Endothelial cell of umbilical vein (primary cell): ENCODE measurements at regions not wholly inside any gene's neighbourhood (a gene's known extent, or its start where the extent isn't known, plus 50 kb on each side); places are given as distances from the start of the nearest gene placed in this dataset.

Experiments used
- BruUV-seq: library from RNA; stranded (reverse); fragments of 400-500 nt; replicated peaks from 2 replicates; lab custom pipeline; 2021; lab: Mats Ljungman, UMichigan
- CTCF ChIA-PET: fragments of 300-600, 350-600 bp; sonication (Branson Sonifier 250); formaldehyde crosslinking; loops from one replicate; lab custom pipeline; 2021; ENCODE audit warnings: antibody characterized with exemption, inconsistent platforms; lab: Charles Lee
- POLR2A ChIA-PET: fragments of 300-600, 350-600 bp; sonication (Branson Sonifier 250); formaldehyde crosslinking; loops from one replicate; lab custom pipeline; 2021; ENCODE audit warnings: antibody characterized with exemption, inconsistent platforms; lab: Charles Lee
- DNase-seq: peaks from one replicate; pipeline ENCODE4 v3.0.0-alpha.2; 2011; ENCODE audit warnings: low read depth, low spot score
- FAIRE-seq: peaks from 2 replicates; lab custom pipeline; 2011; peaks lifted over from hg19 to GRCh38; lab: Jason Lieb, UNC
- H2AFZ ChIP-seq: 2 replicates; pipeline ENCODE4 v1.6.0; 2012; ENCODE audit warnings: low read depth, low read length, control low read depth, inconsistent platforms
- H3K27ac ChIP-seq: 2 replicates; pipeline ENCODE4 v1.5.1; 2011; ENCODE audit warnings: low read depth, mild to moderate bottlenecking, control low read depth, low read length, moderate library complexity; ENCODE audit not compliant: insufficient read depth
- H3K27me3 ChIP-seq, 2 experiments: 2 replicates each; pipeline versions ENCODE4 v1.6.0 to v1.6.1; 2011; ENCODE audit warnings: low read length in 2 of 2, mixed read lengths in 1 of 2; ENCODE audit not compliant: control insufficient read depth in 2 of 2, insufficient read depth in 2 of 2
- H3K36me3 ChIP-seq, 2 experiments: 2 replicates in 1 of 2; 3 replicates in 1 of 2; pipeline ENCODE4 v1.5.1; 2011; ENCODE audit warnings: low read length in 2 of 2, mild to moderate bottlenecking in 1 of 2, moderate library complexity in 1 of 2; ENCODE audit not compliant: control insufficient read depth in 2 of 2, insufficient read depth in 2 of 2; ENCODE audit errors: extremely low read depth in 1 of 2
- H3K4me1 ChIP-seq: 3 replicates; pipeline ENCODE4 v1.5.1; 2011; ENCODE audit warnings: mild to moderate bottlenecking, low read length; ENCODE audit not compliant: control insufficient read depth, insufficient read depth; ENCODE audit errors: extremely low read depth
- H3K4me2 ChIP-seq: 2 replicates; pipeline ENCODE4 v1.6.1; 2011; ENCODE audit warnings: low read length, control low read depth, mixed read lengths; ENCODE audit not compliant: insufficient read depth
- H3K4me3 ChIP-seq, 3 experiments: fragments of 200-600 bp in 1 of 3; sonication (generic), shearing (Covaris generic) in 1 of 3; replicated peaks in 1 of 3; 2 replicates each; pipeline ENCODE4 v1.5.1; 2011 to 2016; ENCODE audit warnings: control low read depth in 3 of 3, low read length in 3 of 3, mild to moderate bottlenecking in 2 of 3, inconsistent platforms in 1 of 3, low read depth in 1 of 3, moderate library complexity in 1 of 3; ENCODE audit not compliant: insufficient read depth in 1 of 3
- H3K79me2 ChIP-seq: 2 replicates; pipeline ENCODE4 v1.6.0; 2012; ENCODE audit warnings: low read length, inconsistent platforms; ENCODE audit not compliant: control insufficient read depth, insufficient read depth
- H3K9ac ChIP-seq: replicated peaks from 2 replicates; pipeline ENCODE3; 2011; ENCODE audit warnings: low read length, control low read depth; ENCODE audit not compliant: insufficient read depth; ENCODE audit errors: extremely low read depth
- H3K9me1 ChIP-seq: replicated peaks from 3 replicates; pipeline ENCODE4 v1.6.0; 2011; ENCODE audit warnings: mild to moderate bottlenecking, low read length; ENCODE audit not compliant: control insufficient read depth, insufficient read depth; ENCODE audit errors: extremely low read depth
- H3K9me3 ChIP-seq: replicated peaks from 2 replicates; pipeline ENCODE4 v1.5.1; 2012; ENCODE audit warnings: low read length, inconsistent platforms; ENCODE audit not compliant: control insufficient read depth, insufficient read depth
- H4K20me1 ChIP-seq: replicated peaks from 2 replicates; pipeline ENCODE3; 2011; ENCODE audit warnings: mild to moderate bottlenecking, low read length; ENCODE audit not compliant: control insufficient read depth, insufficient read depth; ENCODE audit errors: extremely low read depth
- EZH2 ChIP-seq: IDR thresholded peaks from 2 replicates; pipeline ENCODE4 v1.6.1; 2012; ENCODE audit warnings: borderline replicate concordance, low read depth, mild to moderate bottlenecking, moderate library complexity, low read length, inconsistent platforms; ENCODE audit not compliant: severe bottlenecking
- FOS ChIP-seq: IDR thresholded peaks from 2 replicates; pipeline ENCODE4 v1.6.1; 2011; ENCODE audit warnings: mild to moderate bottlenecking, low read length, moderate library complexity, borderline replicate concordance; ENCODE audit not compliant: insufficient read depth
- GATA2 ChIP-seq: IDR thresholded peaks from 2 replicates; pipeline ENCODE4 v1.7.0; 2011; ENCODE audit warnings: low read depth, mild to moderate bottlenecking, moderate library complexity, mixed read lengths, low read length; ENCODE audit not compliant: insufficient read length, insufficient read depth
- JUN ChIP-seq: IDR thresholded peaks from 2 replicates; pipeline ENCODE4 v1.6.1; 2011; ENCODE audit warnings: borderline replicate concordance, low read depth; ENCODE audit not compliant: insufficient read length, insufficient read depth
- MAX ChIP-seq: IDR thresholded peaks from 2 replicates; pipeline ENCODE4 v1.6.1; 2011; ENCODE audit not compliant: insufficient read depth, insufficient read length
- MYC ChIP-seq: IDR thresholded peaks from one replicate; pipeline ENCODE4 v1.6.1; 2011; ENCODE audit warnings: mild to moderate bottlenecking, low read depth, low read length
- POLR2A ChIP-seq: IDR thresholded peaks from 2 replicates; pipeline ENCODE4 v1.6.1; 2012; ENCODE audit warnings: low read depth, mild to moderate bottlenecking, control low read depth, low read length
- POLR2AphosphoS5 ChIP-seq: IDR thresholded peaks from 2 replicates; pipeline ENCODE4 v1.6.1; 2012; ENCODE audit warnings: low read depth, mild to moderate bottlenecking, control low read depth, low read length, moderate library complexity; ENCODE audit not compliant: insufficient read depth
- dilution Hi-C: fragments of 300-500 bp; cut with MboI; formaldehyde crosslinking; loops from one replicate; pipeline ENCODE4 v1.15.0; 2019; ENCODE audit warnings: low sequenced_read_pairs; ENCODE audit not compliant: extremely low pct_ligation_motif_present
- intact Hi-C: fragments of 100-400 bp; cut with micrococcal nuclease; formaldehyde crosslinking; loops from one replicate; pipeline ENCODE4 v1.10.0; 2022
- TF ChIP-seq, protein P1 (sequence below), 2 donors: IDR thresholded peaks; 1 replicate in 1 of 2; 2 replicates in 1 of 2; pipeline ENCODE4 v1.5.1; 2011; ENCODE audit warnings: low read length in 2 of 2, mild to moderate bottlenecking in 2 of 2, moderate library complexity in 2 of 2, control low read depth in 1 of 2, inconsistent platforms in 1 of 2, low read depth in 1 of 2; ENCODE audit not compliant: insufficient read depth in 1 of 2; ENCODE audit errors: extremely low read depth in 1 of 2

GRCh38 chr12:91256411-91256810, 73.8 kb upstream of the DCN start:
- Histone ChIP-seq H2AFZ (no peak overlapping the region), H3K27me3 (no peaks in the 10 kb centered on the region), H3K36me3 (no peaks in the 10 kb centered on the region), H3K4me2 (no peak overlapping the region), H3K9me3 (no peaks in the 10 kb centered on the region), H3K9me1 (no peaks in the 10 kb centered on the region), H3K79me2 (no peaks in the 10 kb centered on the region), H3K27ac (no peak overlapping the region), H3K9ac (no peak overlapping the region), H3K4me3 (no peak overlapping the region), H4K20me1 (no peaks in the 10 kb centered on the region), H3K4me1 (no peaks in the 10 kb centered on the region)
- FAIRE-seq (no peak), DNase-seq (no peak)
- intact Hi-C loops: no loop called here
- ChIA-PET CTCF (interaction anchor here (0.6 to 2.7 kb wide), 4 partner anchors 8 to 70 kb away, joined by 3 to 8 read pairs (median 3); no protein-coding TSS in a partner anchor), POLR2A (no interaction called here)
- BruUV-seq: no TSS peak
- dilution Hi-C loops: no loop called here
- TF ChIP-seq POLR2A: no peak
- no peak for TF ChIP-seq MYC
- no peak for TF ChIP-seq GATA2
- TF ChIP-seq, protein P1, sequence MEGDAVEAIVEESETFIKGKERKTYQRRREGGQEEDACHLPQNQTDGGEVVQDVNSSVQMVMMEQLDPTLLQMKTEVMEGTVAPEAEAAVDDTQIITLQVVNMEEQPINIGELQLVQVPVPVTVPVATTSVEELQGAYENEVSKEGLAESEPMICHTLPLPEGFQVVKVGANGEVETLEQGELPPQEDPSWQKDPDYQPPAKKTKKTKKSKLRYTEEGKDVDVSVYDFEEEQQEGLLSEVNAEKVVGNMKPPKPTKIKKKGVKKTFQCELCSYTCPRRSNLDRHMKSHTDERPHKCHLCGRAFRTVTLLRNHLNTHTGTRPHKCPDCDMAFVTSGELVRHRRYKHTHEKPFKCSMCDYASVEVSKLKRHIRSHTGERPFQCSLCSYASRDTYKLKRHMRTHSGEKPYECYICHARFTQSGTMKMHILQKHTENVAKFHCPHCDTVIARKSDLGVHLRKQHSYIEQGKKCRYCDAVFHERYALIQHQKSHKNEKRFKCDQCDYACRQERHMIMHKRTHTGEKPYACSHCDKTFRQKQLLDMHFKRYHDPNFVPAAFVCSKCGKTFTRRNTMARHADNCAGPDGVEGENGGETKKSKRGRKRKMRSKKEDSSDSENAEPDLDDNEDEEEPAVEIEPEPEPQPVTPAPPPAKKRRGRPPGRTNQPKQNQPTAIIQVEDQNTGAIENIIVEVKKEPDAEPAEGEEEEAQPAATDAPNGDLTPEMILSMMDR (IDR thresholded peaks at IDR 0.05; ENCODE audit: extremely low read depth in 1 of 2, insufficient read depth in 1 of 2, low read depth in 1 of 2, low read length in 2 of 2): no peak
- TF ChIP-seq JUN: no peak
- TF ChIP-seq POLR2AphosphoS5: no peak
- TF ChIP-seq FOS: no peak
- no peak for TF ChIP-seq MAX
- TF ChIP-seq EZH2: no peak
